ENCODE measurements at regions not wholly inside any gene's neighbourhood (a gene's known extent, or its start where the extent isn't known, plus 50 kb on each side); places are given as distances from the start of the nearest gene placed in this dataset.

DNA sequence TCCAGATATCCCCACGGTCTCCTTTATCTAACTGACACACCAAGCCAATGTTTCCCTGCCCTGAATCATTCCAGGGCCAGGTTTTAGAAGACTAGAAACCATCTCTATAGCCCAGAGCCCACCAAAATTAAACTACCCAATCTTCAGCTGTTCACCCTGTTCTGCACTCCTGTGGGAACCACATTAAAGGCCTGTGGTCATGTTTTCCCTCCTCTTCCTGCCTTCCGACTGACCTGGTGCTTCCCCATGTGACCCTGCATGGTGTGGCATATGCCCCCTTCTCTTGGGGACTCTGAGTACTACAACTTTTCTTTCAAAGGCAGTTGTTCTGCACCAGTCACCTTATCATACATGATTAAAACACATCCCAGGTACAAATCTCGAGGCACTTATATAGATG lies 155.0 kb downstream of the TMEM200A start:
- Histone ChIP-seq H3K4me2 (ENCODE audit: insufficient read depth, low read length) (no peak overlapping the region), H3K9ac (replicated peaks; ENCODE audit: extremely low read depth, insufficient read depth, low read length) (no peak overlapping the region), H3K4me3 (replicated peaks in 1 of 3; ENCODE audit: insufficient read depth in 1 of 3, low read depth in 1 of 3, low read length in 3 of 3) (no peak overlapping the region), H3K27ac (ENCODE audit: insufficient read depth, low read depth, low read length) (no peak overlapping the region), H3K79me2 (ENCODE audit: control insufficient read depth, insufficient read depth, low read length) (no peaks in the 10 kb centered on the region), H3K27me3 (ENCODE audit: control insufficient read depth in 2 of 2, insufficient read depth in 2 of 2, low read length in 2 of 2) (no peaks in the 10 kb centered on the region), H4K20me1 (replicated peaks; ENCODE audit: control insufficient read depth, extremely low read depth, insufficient read depth, low read length) (no peaks in the 10 kb centered on the region), H3K4me1 (ENCODE audit: control insufficient read depth, extremely low read depth, insufficient read depth, low read length) (no peaks in the 10 kb centered on the region), H3K9me1 (replicated peaks; ENCODE audit: control insufficient read depth, extremely low read depth, insufficient read depth, low read length) (no peaks in the 10 kb centered on the region), H3K36me3 (ENCODE audit: control insufficient read depth in 2 of 2, extremely low read depth in 1 of 2, insufficient read depth in 2 of 2, low read length in 2 of 2) (no peaks in the 10 kb centered on the region), H3K9me3 (replicated peaks; ENCODE audit: control insufficient read depth, insufficient read depth, low read length) (no peaks in the 10 kb centered on the region), H2AFZ (ENCODE audit: low read depth, low read length) (no peak overlapping the region)
- intact Hi-C loops (cut with micrococcal nuclease) = no loop called here
- FAIRE-seq = no peak
- ChIA-PET CTCF (no interaction called here), POLR2A (no interaction called here)
- dilution Hi-C loops (cut with MboI; ENCODE audit: extremely low pct_ligation_motif_present, low sequenced_read_pairs) = no loop called here
- TF ChIP-seq, protein P1, sequence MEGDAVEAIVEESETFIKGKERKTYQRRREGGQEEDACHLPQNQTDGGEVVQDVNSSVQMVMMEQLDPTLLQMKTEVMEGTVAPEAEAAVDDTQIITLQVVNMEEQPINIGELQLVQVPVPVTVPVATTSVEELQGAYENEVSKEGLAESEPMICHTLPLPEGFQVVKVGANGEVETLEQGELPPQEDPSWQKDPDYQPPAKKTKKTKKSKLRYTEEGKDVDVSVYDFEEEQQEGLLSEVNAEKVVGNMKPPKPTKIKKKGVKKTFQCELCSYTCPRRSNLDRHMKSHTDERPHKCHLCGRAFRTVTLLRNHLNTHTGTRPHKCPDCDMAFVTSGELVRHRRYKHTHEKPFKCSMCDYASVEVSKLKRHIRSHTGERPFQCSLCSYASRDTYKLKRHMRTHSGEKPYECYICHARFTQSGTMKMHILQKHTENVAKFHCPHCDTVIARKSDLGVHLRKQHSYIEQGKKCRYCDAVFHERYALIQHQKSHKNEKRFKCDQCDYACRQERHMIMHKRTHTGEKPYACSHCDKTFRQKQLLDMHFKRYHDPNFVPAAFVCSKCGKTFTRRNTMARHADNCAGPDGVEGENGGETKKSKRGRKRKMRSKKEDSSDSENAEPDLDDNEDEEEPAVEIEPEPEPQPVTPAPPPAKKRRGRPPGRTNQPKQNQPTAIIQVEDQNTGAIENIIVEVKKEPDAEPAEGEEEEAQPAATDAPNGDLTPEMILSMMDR (IDR thresholded peaks at IDR 0.05; ENCODE audit: extremely low read depth in 1 of 2, insufficient read depth in 1 of 2, low read depth in 1 of 2, low read length in 2 of 2) = no peak
- TF ChIP-seq GATA2 (IDR thresholded peaks at IDR 0.05; ENCODE audit: insufficient read depth, insufficient read length, low read depth, low read length) (no peak), EZH2 (IDR thresholded peaks at IDR 0.05; ENCODE audit: borderline replicate concordance, low read depth, low read length, severe bottlenecking) (no peak), POLR2A (IDR thresholded peaks at IDR 0.05; ENCODE audit: low read depth, low read length) (no peak), FOS (IDR thresholded peaks at IDR 0.05; ENCODE audit: borderline replicate concordance, insufficient read depth, low read length) (no peak), MYC (IDR thresholded peaks at IDR 0.05; ENCODE audit: low read depth, low read length) (no peak), POLR2AphosphoS5 (IDR thresholded peaks at IDR 0.05; ENCODE audit: insufficient read depth, low read depth, low read length) (no peak), JUN (IDR thresholded peaks at IDR 0.05; ENCODE audit: borderline replicate concordance, insufficient read depth, insufficient read length, low read depth) (no peak)
- TF ChIP-seq, protein P2, sequence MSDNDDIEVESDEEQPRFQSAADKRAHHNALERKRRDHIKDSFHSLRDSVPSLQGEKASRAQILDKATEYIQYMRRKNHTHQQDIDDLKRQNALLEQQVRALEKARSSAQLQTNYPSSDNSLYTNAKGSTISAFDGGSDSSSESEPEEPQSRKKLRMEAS (IDR thresholded peaks at IDR 0.05; ENCODE audit: insufficient read depth, insufficient read length) = no peak
- DNase-seq (ENCODE audit: low read depth, low spot score) = no peak
- BruUV-seq (replicated peaks) = no TSS peak

Data from endothelial cell of umbilical vein (primary cell).